ENCODE measurements at regions not wholly inside any gene's neighbourhood (a gene's known extent, or its start where the extent isn't known, plus 50 kb on each side); places are given as distances from the start of the nearest gene placed in this dataset.

DNA sequence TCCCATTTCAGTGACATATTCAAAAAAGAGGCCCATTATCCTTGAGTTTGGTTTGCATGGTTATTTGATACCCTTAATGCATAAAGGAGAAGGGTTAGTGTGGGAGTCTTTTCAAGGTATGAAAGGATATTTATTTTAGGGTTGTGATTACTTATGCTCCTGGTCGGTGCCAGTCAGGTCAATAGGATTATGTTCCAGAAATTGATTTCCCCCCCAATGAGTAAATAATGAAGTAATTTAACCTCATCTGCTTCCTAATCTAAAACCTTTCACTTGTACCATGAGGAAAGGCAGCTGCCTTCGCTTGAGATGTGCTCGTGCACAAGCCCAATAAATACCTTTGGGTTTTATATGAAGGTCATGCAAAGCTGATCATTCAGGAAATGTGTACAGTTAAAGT is 55.0 kb upstream of the NR0B1 start:
- H3K4me1 ChIP-seq, result peaks cover 9% of the 10 kb centered on the region
- DNase-seq, result peak in 2 of 4 donors; percentile 5 to 6
- WGBS, 2 donors, result 14 to 15% methylated on average over 3 of the region's 3 CpGs
- TF ChIP-seq, protein P1, sequence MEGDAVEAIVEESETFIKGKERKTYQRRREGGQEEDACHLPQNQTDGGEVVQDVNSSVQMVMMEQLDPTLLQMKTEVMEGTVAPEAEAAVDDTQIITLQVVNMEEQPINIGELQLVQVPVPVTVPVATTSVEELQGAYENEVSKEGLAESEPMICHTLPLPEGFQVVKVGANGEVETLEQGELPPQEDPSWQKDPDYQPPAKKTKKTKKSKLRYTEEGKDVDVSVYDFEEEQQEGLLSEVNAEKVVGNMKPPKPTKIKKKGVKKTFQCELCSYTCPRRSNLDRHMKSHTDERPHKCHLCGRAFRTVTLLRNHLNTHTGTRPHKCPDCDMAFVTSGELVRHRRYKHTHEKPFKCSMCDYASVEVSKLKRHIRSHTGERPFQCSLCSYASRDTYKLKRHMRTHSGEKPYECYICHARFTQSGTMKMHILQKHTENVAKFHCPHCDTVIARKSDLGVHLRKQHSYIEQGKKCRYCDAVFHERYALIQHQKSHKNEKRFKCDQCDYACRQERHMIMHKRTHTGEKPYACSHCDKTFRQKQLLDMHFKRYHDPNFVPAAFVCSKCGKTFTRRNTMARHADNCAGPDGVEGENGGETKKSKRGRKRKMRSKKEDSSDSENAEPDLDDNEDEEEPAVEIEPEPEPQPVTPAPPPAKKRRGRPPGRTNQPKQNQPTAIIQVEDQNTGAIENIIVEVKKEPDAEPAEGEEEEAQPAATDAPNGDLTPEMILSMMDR (IDR thresholded peaks at IDR 0.05), result no peak
- TF ChIP-seq POLR2A (IDR thresholded peaks at IDR 0.05), result no peak
- intact Hi-C loops (cut with DNase I), result no loop called here
- H3K36me3 ChIP-seq (replicated peaks in 1 of 2; ENCODE audit: insufficient read depth in 1 of 2, low read depth in 2 of 2), result no peaks in the 10 kb centered on the region
- ATAC-seq, result peak; percentile 68
- no peak overlapping the region for H3K4me3 ChIP-seq
- no peak overlapping the region for H3K27ac ChIP-seq
- H3K27me3 ChIP-seq, result no peaks in the 10 kb centered on the region
- H3K9me3 ChIP-seq, result no peaks in the 10 kb centered on the region

Data from body of pancreas (tissue), 4 donors.